Forelimb muscle (tissue), 1 donor: ENCODE measurements at regions not wholly inside any gene's neighbourhood (a gene's known extent, or its start where the extent isn't known, plus 50 kb on each side); places are given as distances from the start of the nearest gene placed in this dataset.
A peak's percentile ranks its signal among the peaks of the same experiment; 100 is the strongest.

Experiments
- DNase-seq: peaks from one replicate; pipeline ENCODE4 v3.0.0-alpha.2; 2013; ENCODE audit warnings: low read depth

GRCh38 chr10:90458571-90458970 is 399.3 kb downstream of the HTR7 start:
- no peak for DNase-seq

DNA sequence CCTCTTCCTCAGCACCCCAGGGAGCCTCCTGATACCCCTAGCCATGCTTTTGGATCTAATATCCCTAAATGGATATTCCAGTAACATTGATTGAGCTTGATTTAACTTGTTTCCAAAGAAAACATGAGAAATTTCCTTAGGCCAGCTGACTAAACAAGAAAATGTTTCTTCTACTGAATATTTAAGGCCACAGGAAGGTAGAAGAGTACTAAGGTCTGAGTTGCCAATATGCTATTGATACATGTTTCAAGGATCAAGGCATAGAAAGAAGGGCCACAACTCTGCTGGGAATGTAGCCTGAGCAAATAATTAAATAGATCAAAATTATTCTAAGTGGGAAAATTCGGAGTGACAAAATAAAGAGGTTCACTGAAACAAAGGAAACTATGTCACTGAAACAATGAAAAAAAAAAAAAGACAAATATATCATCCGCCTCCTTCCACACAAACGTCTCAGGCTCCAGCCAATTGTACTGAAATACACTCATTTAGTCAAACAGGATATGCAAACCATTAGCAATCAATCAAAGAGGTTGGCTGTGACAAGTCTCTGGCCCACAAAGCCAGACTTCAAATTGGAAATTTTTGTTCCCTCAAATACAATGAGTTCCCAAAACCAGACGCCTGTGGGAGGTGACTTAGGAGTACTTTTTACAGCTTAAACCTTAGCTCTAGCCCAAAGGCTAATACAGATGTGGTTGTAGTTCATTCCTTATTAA is 396.2 kb downstream of the HTR7 start:
- no peak for DNase-seq

GRCh38 chr10:90462749-90463470 is 394.9 kb downstream of the HTR7 start:
- no peak for DNase-seq

DNA sequence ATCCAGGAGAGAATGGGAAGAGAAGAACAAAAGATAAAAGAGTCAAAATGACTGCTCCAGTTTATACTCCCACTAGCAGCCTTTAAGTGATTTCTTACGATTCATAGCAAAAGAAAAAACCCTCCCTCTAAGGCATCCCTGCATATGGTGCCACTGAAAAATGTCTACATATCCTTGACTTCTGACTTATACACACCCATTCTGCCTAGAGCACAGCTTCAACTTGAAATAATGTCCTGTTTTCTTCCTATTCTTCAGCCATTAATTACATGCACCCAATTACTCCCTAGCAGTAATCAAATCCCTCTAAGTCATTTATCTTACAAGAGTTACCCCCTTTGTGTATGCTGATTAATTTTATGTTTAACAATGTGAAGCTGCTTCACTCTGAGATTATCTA is 393.5 kb downstream of the HTR7 start:
- DNase-seq, result no peak

DNA sequence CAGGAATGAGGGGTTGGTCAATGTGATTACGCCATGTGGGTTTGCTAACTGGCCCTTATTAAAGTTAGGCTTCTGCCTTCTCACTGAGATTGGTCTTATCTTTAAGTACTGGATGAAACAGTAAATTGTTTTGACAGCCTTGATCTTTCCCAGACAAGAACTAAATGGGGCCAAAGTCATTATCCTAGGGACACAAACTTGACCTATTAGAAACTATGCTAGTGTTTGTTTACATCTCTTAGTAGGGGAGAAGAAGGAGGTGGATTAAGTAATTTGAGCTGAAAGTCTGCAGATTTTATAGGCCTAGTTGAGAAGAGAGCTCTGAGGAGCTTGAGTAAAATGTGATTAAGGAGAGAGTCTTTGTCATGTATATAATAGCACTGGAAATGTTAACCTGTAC is 386.9 kb downstream of the HTR7 start:
- DNase-seq, result no peak

DNA sequence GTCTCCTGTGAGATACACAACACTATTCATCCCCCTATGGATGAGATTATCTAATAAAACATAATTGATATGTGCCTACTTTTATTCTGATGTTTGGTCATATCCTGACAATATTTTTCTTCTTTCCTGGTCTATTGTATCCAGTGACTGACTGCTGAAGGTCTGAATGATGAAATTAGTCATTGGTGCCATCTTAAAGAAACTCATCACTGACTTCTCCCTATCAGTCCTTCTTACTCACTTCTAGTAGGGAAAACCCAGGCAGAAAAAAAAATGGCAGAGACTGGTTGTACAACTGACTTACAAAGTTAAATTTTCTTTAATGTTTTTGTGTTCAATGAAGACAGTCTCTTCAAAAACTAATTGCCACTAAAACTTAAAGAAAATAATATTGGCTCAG is 377.4 kb downstream of the HTR7 start:
- DNase-seq, result no peak

GRCh38 chr10:90481326-90481923 is 376.4 kb downstream of the HTR7 start:
- DNase-seq, result no peak

GRCh38 chr10:90484518-90484917 is 373.3 kb downstream of the HTR7 start:
- no peak for DNase-seq

DNA sequence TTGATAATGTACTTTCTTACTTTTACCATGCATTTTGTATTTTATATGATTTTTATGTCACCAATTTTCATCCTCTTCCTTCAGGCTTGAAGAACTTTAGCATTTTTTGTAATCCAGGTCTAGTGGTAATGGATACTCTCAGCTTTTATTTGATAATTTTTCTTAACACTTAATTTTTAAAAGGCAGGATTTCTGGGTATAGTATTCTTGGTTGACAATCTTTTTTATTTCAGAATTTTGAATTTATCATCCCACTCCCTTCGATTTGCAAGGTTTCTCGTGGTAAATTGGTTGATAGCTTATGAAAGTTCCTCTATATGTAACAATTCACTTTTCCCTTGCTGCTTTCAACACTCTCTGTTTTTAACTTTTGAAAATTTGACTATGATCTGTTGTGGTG is 363.7 kb downstream of the HTR7 start:
- DNase-seq, result no peak

- no peak for DNase-seq
These were observed 353.7 kb downstream of the HTR7 start for GRCh38 chr10:90504172-90504571.

DNA sequence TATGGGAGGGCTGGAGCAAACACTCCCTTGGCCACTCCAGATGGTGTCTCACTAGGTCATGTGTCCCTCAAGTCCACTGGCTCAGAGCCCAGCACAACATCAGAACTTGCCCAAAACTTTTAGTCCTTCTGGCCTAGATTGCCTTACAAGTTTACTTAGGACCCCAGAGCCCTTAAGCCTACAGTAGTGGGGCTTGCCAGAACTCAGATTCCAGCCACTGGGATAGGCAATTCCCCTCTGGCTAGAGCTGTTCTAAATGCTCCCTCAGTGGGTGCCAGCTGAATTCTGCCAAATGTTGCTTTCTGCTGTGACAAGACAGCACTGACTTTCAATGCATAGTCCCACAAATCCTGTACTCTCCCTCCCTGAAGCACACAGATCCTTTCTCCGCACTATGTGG is 331.1 kb downstream of the HTR7 start:
- DNase-seq, result no peak

DNA sequence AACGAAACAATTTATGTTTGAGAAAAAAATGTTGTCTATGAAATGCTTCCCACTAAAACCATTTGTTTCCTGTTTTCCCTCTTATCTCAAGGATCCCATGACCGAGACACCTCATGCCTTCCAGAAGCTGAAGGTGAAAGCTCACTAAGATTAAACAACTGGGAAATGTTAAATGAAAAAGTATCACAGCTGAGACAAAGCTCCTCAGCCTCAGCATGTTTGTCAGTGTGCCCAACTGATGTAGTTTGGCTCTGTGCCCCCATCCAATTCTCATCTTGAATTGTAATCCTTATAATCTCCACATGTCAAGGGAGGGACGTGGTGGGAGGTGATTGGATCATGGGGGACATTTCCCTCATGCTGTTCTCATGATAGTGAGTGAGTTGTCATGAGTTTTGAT is 327.3 kb downstream of the HTR7 start:
- DNase-seq, result no peak

DNA sequence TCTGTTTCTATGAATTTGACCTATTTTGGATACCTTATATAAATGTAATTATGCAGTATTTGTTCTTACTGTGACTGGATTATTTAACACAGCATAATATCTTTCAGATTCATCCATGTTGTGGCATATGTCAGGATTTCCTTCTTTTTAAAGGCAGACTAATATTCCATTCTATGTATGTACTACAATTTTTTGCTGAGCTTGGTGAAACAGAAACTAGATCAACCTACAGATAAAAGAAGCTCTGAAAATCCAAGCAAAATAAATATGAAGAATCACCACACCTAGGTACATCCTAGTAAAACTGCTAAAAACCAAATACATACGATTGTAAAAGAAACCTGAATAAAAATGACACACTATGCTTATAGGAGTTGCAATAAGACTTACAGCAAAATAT is 300.5 kb downstream of the HTR7 start:
- no peak for DNase-seq

DNA sequence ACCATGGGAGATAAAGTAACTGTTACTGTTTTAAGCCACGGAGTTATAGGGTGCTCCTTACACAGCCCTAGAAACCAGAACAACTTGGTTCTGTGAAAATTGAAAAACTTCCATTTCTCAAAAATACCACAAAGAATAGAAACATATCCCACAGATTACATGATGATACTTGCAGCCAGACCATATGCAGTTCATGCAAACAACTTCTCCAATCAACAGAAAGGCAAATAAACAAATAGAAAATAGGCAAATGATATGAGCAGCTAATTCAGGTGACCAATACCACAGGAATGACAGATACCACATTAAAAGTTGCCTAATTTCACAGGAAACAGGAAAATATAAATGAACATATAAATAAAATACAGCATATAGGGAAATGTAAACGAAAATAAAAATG is 297.5 kb downstream of the HTR7 start:
- no peak for DNase-seq

- no peak for DNase-seq
These were observed 296.2 kb downstream of the HTR7 start for GRCh38 chr10:90561666-90562065.

DNA sequence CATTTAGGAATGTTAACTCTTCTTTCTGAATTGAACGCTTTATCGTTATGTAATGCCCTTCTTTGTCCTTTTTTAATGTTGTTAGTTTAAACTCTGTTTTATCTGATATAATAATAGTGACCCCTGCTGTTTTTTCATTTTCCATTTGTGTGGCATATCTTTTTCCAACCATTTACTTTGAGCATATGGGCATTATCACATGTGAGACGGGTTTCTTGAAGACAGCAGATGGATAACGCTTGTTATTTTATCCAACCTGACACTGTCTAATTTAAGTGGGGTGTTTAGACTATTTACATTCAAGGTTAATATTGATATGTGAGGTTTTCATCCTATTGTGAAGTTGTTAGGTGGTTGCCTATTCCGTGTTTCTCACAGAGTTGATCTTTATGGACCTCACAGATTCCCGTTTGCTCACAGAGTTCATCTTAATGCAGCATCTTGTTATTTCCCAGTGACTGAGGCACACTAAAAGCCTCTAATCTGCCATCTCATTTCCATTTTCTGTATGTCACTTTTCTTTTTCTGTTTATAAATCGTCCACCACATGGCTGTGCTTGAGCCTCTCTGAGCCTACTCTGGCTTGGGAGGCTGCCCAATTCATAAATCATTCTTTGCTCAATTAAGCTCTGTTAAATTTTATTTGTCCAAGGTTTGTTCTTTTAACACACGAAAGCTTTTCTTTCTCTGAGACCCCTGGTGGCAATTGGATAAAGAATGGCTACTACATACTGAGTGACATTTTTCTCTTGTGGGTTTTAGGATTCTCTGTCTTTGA is 286.2 kb downstream of the HTR7 start:
- DNase-seq, result no peak

DNA sequence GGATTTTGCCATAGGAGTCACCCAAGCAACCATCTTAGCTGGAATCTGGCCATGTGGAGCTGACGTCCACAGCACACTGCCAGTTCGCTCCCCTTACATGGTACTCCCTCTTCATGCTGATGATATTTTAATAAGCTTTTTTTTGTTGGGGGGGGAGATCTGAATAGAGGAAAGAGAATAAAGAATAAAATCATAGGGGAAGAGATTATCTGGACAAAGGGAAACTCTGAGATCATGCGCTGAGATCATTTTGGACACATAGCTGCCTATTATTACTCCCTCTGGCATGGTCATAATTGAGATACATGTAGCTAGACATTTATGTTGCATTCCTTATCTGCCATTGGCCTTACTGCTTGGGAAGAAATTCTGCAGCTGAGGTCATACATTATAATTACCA is 282.7 kb downstream of the HTR7 start:
- peak; percentile 28 for DNase-seq

DNA sequence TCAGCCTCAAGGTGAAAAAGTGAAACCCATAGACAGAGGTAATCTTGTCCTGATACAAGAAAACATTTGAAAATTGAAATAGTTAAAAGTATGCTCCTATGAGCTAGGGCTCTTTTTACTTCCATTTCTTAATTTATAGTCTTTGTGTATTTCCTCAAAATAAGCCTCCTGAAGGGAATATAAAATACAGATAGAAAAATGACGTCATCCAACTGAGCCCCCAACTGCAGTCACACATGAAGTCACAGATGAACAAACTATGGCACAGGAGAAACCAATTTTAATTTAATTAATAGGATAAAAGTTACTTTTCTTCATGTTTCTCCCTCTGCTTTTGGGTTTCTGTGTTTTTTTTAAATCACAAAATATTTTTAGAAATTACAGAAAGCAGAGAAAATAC is 280.3 kb downstream of the HTR7 start:
- DNase-seq, result no peak

- no peak for DNase-seq
These were observed 278.1 kb downstream of the HTR7 start for GRCh38 chr10:90579602-90580242.

DNA sequence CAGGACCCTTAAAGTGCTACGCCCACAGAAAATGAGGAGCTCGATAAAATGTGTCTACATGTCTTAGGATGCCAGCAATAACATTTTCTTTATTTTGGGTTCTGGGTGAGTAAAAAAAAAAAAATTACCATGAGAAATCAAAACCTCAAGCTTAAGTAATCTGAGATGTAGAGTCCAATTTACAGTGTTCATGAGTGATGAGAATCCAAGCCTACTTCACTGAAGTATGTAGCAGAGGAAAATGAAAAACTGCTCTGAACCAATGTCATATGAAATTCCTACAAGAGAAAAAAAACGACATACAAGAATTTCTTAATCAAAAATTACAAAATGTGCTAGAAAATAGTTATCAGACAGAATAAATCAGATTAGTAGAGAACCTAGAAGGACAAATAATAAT is 274.4 kb downstream of the HTR7 start:
- no peak for DNase-seq

- no peak for DNase-seq
These were observed 270.8 kb downstream of the HTR7 start for GRCh38 chr10:90587081-90587491.

- DNase-seq, result no peak
These were observed 270.3 kb downstream of the HTR7 start for GRCh38 chr10:90587561-90587960.
